Caco-2 (cell line): ENCODE measurements at regions not wholly inside any gene's neighbourhood (a gene's known extent, or its start where the extent isn't known, plus 50 kb on each side); places are given as distances from the start of the nearest gene placed in this dataset.

Experiments
- BruUV-seq: library from RNA; stranded (reverse); fragments of 400-500 nt; replicated peaks from 2 replicates; lab custom pipeline; 2021; lab: Mats Ljungman, UMichigan
- CTCF ChIA-PET: fragments of 300-600 bp; sonication (Branson Sonifier 250); formaldehyde crosslinking; loops from one replicate; lab custom pipeline; 2022; ENCODE audit warnings: antibody characterized with exemption; lab: Charles Lee
- POLR2A ChIA-PET: fragments of 300-600 bp; sonication (Branson Sonifier 250); formaldehyde crosslinking; loops from one replicate; lab custom pipeline; 2022; ENCODE audit warnings: antibody characterized with exemption; lab: Charles Lee
- DNase-seq, 2 experiments: peaks; one replicate each; pipeline versions ENCODE4 v3.0.0 to v3.0.0-alpha.2; 2020 to 2022
- H3K27me3 ChIP-seq: replicated peaks from 2 replicates; pipeline ENCODE4 v1.6.0; 2011; ENCODE audit warnings: low read length; ENCODE audit not compliant: control insufficient read depth, insufficient read depth
- H3K36me3 ChIP-seq: 2 replicates; pipeline ENCODE4 v1.5.1; 2011; ENCODE audit warnings: low read length; ENCODE audit not compliant: control insufficient read depth, insufficient read depth
- H3K4me1 ChIP-seq: fragments of 250-450 bp; sonication (Bioruptor Pico); 2 replicates; pipeline ENCODE4 v1.5.1; 2020; ENCODE audit warnings: mild to moderate bottlenecking
- H3K4me3 ChIP-seq: 2 replicates; pipeline ENCODE4 v1.5.1; 2011; ENCODE audit warnings: low read depth, mild to moderate bottlenecking, control low read depth, low read length
- H3K9me3 ChIP-seq: fragments of 250-450 bp; sonication (Bioruptor Pico); 2 replicates; pipeline ENCODE4 v1.5.1; 2020; ENCODE audit warnings: mild to moderate bottlenecking, moderate library complexity
- H3K27ac Mint-ChIP-seq: one replicate; pipeline ENCODE4 v1.8.0; 2022; ENCODE audit warnings: mixed read lengths; ENCODE audit not compliant: unreplicated experiment
- H3K27me3 Mint-ChIP-seq: one replicate; pipeline ENCODE4 v1.8.0; 2022; ENCODE audit warnings: mixed read lengths; ENCODE audit not compliant: insufficient read depth, unreplicated experiment
- H3K36me3 Mint-ChIP-seq: one replicate; pipeline ENCODE4 v1.8.0; 2022; ENCODE audit warnings: mild to moderate bottlenecking, mixed read lengths; ENCODE audit not compliant: insufficient read depth, unreplicated experiment
- H3K4me1 Mint-ChIP-seq: one replicate; pipeline ENCODE4 v1.8.0; 2022; ENCODE audit warnings: low read depth, mixed read lengths; ENCODE audit not compliant: unreplicated experiment
- H3K4me3 Mint-ChIP-seq: one replicate; pipeline ENCODE4 v1.8.0; 2022; ENCODE audit warnings: mild to moderate bottlenecking, moderate library complexity, mixed read lengths; ENCODE audit not compliant: unreplicated experiment
- H3K9me3 Mint-ChIP-seq: one replicate; pipeline ENCODE4 v1.8.0; 2022; ENCODE audit warnings: mixed read lengths; ENCODE audit not compliant: unreplicated experiment
- intact Hi-C: fragments of 100-400 bp; cut with micrococcal nuclease; formaldehyde crosslinking; loops from one replicate; pipeline ENCODE4 v1.10.0; 2022; ENCODE audit not compliant: unreplicated experiment
- TF ChIP-seq, protein P1 (sequence below), 2 experiments: fragments of 200-600 bp in 1 of 2; IDR thresholded peaks; 1 replicate in 1 of 2; 2 replicates in 1 of 2; pipeline versions ENCODE4 v1.5.1 to v1.8.0; 2011 to 2022; ENCODE audit warnings: antibody characterized with exemption in 1 of 2, control low read depth in 1 of 2, inconsistent platforms in 1 of 2, low read depth in 1 of 2, low read length in 1 of 2, mild to moderate bottlenecking in 1 of 2, moderate library complexity in 1 of 2; ENCODE audit not compliant: insufficient read depth in 1 of 2, severe bottlenecking in 1 of 2, unreplicated experiment in 1 of 2

DNA sequence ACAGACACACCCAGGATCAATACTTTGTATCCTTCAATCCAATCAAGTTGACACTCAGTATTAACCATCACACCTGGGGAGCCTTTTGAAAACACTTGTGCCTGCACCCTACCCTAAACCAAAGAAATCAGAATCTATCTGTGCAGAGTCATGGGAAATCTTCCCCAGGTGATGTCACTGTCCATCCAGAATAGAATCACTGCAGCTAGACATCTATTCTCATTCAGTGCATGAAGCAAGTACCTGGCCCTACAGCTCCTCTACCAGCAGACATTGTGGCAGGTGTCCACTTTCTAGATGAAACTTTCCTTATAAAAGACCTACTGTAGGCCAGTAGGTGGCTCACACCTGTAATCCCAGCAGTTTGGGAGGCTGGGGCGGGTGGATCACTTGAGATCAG, 262.4 kb upstream of the MARCKS start:
- TF ChIP-seq, protein P1, sequence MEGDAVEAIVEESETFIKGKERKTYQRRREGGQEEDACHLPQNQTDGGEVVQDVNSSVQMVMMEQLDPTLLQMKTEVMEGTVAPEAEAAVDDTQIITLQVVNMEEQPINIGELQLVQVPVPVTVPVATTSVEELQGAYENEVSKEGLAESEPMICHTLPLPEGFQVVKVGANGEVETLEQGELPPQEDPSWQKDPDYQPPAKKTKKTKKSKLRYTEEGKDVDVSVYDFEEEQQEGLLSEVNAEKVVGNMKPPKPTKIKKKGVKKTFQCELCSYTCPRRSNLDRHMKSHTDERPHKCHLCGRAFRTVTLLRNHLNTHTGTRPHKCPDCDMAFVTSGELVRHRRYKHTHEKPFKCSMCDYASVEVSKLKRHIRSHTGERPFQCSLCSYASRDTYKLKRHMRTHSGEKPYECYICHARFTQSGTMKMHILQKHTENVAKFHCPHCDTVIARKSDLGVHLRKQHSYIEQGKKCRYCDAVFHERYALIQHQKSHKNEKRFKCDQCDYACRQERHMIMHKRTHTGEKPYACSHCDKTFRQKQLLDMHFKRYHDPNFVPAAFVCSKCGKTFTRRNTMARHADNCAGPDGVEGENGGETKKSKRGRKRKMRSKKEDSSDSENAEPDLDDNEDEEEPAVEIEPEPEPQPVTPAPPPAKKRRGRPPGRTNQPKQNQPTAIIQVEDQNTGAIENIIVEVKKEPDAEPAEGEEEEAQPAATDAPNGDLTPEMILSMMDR (IDR thresholded peaks at IDR 0.05; ENCODE audit: insufficient read depth in 1 of 2, low read depth in 1 of 2, low read length in 1 of 2, severe bottlenecking in 1 of 2, unreplicated experiment in 1 of 2): no peak
- no peaks in the 10 kb centered on the region for H3K27me3 ChIP-seq
- peaks cover 11% of the 10 kb centered on the region; the same call in 1 of the 2 replicates for H3K4me1 ChIP-seq
- H3K4me3 ChIP-seq: no peak overlapping the region
- Mint-ChIP-seq H3K9me3 (no peaks in the 10 kb centered on the region), H3K36me3 (no peaks in the 10 kb centered on the region), H3K27me3 (no peaks in the 10 kb centered on the region), H3K27ac (no peak overlapping the region), H3K4me3 (no peak overlapping the region), H3K4me1 (peaks cover 10% of the 10 kb centered on the region)
- ChIA-PET POLR2A (no interaction called here), CTCF (interaction anchor here (1.0 to 1.5 kb wide), 2 partner anchors 264 to 285 kb away, joined by 4 to 13 read pairs; no protein-coding TSS in a partner anchor)
- BruUV-seq: no TSS peak
- no peaks in the 10 kb centered on the region for H3K36me3 ChIP-seq
- no peaks in the 10 kb centered on the region for H3K9me3 ChIP-seq
- intact Hi-C loops: loop anchor here (1.0 to 5.0 kb wide), 4 partner anchors 98 to 285 kb away; no protein-coding TSS in a partner anchor
- peak in 1 of 2 experiments; percentile 44 for DNase-seq

DNA sequence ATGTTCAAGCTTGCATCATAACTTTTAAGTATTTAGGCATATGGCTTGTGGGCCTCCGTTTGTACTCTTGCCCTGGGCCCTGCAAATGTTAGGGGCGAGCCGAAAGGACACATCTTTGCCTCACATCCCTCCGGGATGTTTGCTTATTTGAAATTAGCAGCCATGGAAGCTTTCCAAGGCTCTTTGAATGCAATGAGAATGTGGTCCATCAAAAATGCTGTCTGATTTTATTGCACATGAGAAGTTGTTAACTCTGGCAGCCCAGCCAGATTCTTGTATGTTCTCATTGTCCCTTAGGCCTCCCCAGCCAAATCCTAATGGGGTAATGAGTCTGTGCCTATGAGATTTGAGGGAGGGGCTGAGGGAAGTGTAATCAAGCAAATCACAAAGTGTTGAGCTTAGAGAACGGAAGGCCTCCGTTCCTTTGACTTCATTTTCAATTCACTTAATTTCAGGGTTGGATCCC, 261.2 kb upstream of the MARCKS start:
- no peak for DNase-seq
- Histone ChIP-seq H3K4me1 (peaks cover 11% of the 10 kb centered on the region; the same call in 1 of the 2 replicates), H3K4me3 (no peak overlapping the region), H3K36me3 (no peaks in the 10 kb centered on the region), H3K9me3 (no peaks in the 10 kb centered on the region), H3K27me3 (no peaks in the 10 kb centered on the region)
- Mint-ChIP-seq H3K4me1 (peaks cover 17% of the 10 kb centered on the region), H3K27me3 (no peaks in the 10 kb centered on the region), H3K4me3 (no peak overlapping the region), H3K27ac (no peak overlapping the region), H3K9me3 (peaks cover 5% of the 10 kb centered on the region), H3K36me3 (no peaks in the 10 kb centered on the region)
- POLR2A ChIA-PET: no interaction called here
- intact Hi-C loops: loop anchor here (1.0 to 5.0 kb wide), 3 partner anchors 96 to 262 kb away; no protein-coding TSS in a partner anchor
- CTCF ChIA-PET: interaction anchor here (0.6 to 1.5 kb wide), 2 partner anchors 283 to 878 kb away, joined by 3 to 4 read pairs; no protein-coding TSS in a partner anchor
- no TSS peak for BruUV-seq
- TF ChIP-seq, protein P1 (IDR thresholded peaks at IDR 0.05; ENCODE audit: insufficient read depth in 1 of 2, low read depth in 1 of 2, low read length in 1 of 2, severe bottlenecking in 1 of 2, unreplicated experiment in 1 of 2): no peak

DNA sequence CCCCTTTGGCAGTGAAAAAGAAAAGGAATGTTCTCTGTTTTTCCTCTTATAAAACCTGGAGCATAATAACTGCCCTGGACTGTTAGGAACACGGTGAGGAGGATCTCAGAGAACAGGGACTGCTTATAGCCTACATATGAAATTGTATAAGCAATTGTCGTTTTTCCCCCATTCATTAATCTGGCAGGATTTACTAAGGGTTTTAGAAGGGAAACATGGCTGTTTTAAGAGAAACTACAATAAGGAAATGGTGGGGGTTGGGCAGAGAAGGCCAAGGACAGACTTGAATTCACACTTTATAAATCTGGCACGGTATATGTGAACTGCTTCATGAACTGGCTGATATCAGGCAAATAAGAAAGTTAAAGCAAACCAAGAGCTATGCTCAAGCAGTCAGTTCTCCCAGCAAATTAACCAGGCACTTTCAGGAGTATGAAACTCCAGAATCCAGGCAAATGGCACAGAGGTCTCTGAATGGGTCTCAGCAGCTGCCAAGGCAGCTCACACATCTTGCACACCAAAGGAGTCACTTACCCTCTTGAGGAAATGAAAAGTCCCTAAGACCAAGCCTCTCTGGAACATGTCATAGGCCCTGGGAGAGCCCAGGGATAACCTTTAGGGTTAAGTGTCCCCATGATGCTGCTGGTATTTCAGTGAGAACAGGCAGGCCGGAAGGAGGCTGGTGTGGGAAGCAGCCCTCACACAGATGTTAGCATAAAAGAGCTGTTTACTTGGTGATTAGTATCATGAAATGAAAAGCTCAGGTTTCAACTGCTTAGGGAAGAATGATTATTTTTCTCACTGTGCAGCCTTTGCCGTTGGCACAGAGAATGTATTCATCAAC, 260.5 kb upstream of the MARCKS start:
- ChIA-PET POLR2A (no interaction called here), CTCF (no interaction called here)
- H3K9me3 Mint-ChIP-seq: peaks cover 12% of the 10 kb centered on the region
- intact Hi-C loops: loop anchor here (5.0 kb wide), 2 partner anchors 96 to 121 kb away; no protein-coding TSS in a partner anchor
- BruUV-seq: no TSS peak
- no peaks in the 10 kb centered on the region for H3K27me3 ChIP-seq
- H3K36me3 Mint-ChIP-seq: no peaks in the 10 kb centered on the region
- no peaks in the 10 kb centered on the region for H3K27me3 Mint-ChIP-seq
- H3K4me3 Mint-ChIP-seq: no peak overlapping the region
- no peak overlapping the region for H3K4me3 ChIP-seq
- no peak for DNase-seq
- no peaks in the 10 kb centered on the region for H3K9me3 ChIP-seq
- TF ChIP-seq, protein P1 (IDR thresholded peaks at IDR 0.05; ENCODE audit: insufficient read depth in 1 of 2, low read depth in 1 of 2, low read length in 1 of 2, severe bottlenecking in 1 of 2, unreplicated experiment in 1 of 2): no peak
- peaks cover 11% of the 10 kb centered on the region; the same call in 1 of the 2 replicates for H3K4me1 ChIP-seq
- peaks cover 22% of the 10 kb centered on the region for H3K4me1 Mint-ChIP-seq
- H3K36me3 ChIP-seq: no peaks in the 10 kb centered on the region
- no peak overlapping the region for H3K27ac Mint-ChIP-seq
